ENCODE measurements at regions not wholly inside any gene's neighbourhood (a gene's known extent, or its start where the extent isn't known, plus 50 kb on each side); places are given as distances from the start of the nearest gene placed in this dataset.

DNA sequence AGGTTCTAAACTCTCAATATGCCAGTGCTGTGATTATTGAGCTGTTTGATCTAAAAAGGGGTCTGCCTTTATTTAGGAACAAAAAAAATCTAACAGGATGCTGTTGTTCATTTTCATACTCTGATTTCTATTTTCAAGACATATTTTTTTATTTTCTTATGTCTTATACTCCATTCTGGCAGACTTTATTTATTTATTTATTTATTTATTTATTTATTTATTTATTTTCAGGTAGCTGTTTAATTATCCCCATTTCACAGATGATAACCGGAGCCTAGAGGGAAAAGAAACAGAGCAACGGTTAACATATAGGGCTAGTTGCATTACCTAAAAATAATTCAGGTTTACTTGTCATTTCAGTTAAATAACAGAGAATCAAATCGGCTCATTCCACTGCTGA is 174.4 kb downstream of the CENPF start:
- no peak overlapping the region for H3K4me3 ChIP-seq (ENCODE audit: low read depth, low read length)
- DNase-seq (ENCODE audit: low read depth), result no peak
- TF ChIP-seq CTCF (conservative IDR thresholded peaks at IDR 0.05; ENCODE audit: low read depth, low read length), result no peak

- no peak overlapping the region for H3K4me3 ChIP-seq (ENCODE audit: low read depth, low read length)
- DNase-seq (ENCODE audit: low read depth), result peak; percentile 56
- no peak for TF ChIP-seq CTCF (conservative IDR thresholded peaks at IDR 0.05; ENCODE audit: low read depth, low read length)
Measured at GRCh38 chr1:214791961-214792360, 189.0 kb downstream of the CENPF start.

DNA sequence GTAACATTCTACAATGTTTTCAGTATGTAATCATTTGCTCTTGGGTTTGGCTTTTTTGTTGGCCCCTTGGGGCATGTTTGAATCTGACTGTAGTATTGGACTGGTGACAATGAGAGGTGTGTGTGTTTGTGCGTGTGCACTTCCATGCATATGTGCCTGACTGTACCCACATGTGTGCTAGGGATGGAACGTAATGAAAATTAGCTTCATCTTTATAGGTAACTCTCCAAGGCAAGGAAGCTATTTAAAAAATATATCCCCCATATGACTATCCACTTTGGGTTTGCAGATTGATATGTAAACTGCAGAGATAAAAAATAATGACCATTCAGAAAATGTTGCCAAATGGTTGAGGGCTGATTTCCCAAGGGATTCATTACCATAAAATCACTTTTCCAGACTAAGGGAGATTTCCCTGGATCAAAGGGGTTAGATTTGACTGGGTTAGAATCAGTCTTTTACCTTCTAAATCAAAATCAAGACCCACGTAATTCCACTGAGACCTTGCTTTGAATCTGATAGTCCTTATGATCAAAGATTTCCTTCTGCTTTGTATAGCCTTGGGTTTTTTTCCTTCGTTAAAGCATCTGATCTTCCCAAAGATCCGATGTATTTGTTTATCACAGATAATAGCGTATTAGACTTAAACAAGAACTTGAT is 189.7 kb downstream of the CENPF start:
- no peak for DNase-seq (ENCODE audit: low read depth)
- no peak overlapping the region for H3K4me3 ChIP-seq (ENCODE audit: low read depth, low read length)
- TF ChIP-seq CTCF (conservative IDR thresholded peaks at IDR 0.05; ENCODE audit: low read depth, low read length), result no peak

- no peak for DNase-seq (ENCODE audit: low read depth)
- TF ChIP-seq CTCF (conservative IDR thresholded peaks at IDR 0.05; ENCODE audit: low read depth, low read length), result no peak
- no peak overlapping the region for H3K4me3 ChIP-seq (ENCODE audit: low read depth, low read length)
Measured at GRCh38 chr1:214793708-214794107, 190.7 kb downstream of the CENPF start.

DNA sequence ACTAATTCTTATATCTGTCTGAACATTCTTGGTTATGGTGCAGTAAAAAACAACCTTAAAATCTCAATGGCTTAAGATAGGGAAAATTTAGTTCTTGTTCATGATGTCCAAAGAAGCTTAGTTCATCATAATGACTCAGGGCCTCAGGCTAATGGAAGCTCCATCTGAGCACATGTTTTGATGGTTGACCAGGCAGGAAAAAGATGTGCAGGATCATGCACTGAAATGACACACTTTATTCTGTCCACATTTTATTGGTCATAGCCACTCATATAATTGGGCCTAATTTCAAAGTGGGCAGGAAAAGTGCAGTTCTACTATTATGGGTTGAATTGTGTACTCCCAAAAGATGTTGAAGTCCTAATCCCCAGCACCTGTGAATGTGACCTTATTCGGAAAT is 198.2 kb downstream of the CENPF start:
- DNase-seq (ENCODE audit: low read depth), result no peak
- H3K4me3 ChIP-seq (ENCODE audit: low read depth, low read length), result no peak overlapping the region
- no peak for TF ChIP-seq CTCF (conservative IDR thresholded peaks at IDR 0.05; ENCODE audit: low read depth, low read length)

DNA sequence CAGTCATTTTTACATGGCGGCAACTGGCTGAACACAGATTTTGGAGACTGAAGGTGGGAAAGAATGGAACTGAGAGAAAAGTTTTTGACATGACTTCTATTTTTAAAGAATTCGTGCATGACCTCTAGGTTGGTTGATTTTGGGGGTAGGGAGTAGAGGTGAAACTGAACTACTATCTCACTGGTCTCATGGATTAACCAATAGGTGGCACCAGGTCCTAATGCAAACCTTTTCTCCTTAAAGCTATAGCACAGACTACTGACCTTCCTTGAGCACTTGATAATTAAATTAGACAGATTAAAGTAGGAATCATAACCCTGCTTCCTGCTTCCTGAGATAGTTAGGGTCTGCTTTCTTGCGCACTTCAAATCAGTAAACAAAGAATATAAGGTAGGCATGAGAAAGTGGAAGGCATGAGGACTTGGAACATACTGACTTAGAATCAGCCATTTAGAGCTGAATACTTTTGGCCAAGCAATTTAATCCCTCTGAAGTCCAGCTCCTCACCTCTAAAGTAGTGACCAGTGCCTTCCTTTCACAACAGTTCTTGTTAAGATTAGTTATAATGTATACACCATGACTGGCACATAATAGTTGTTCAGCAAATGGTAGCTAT is 206.0 kb downstream of the CENPF start:
- TF ChIP-seq CTCF (conservative IDR thresholded peaks at IDR 0.05; ENCODE audit: low read depth, low read length), result peak; percentile 71
- H3K4me3 ChIP-seq (ENCODE audit: low read depth, low read length), result no peak overlapping the region
- peak; percentile 72 for DNase-seq (ENCODE audit: low read depth)

GRCh38 chr1:214816603-214817002 is 213.6 kb downstream of the CENPF start:
- TF ChIP-seq CTCF (conservative IDR thresholded peaks at IDR 0.05; ENCODE audit: low read depth, low read length), result peak; percentile 57
- no peak overlapping the region for H3K4me3 ChIP-seq (ENCODE audit: low read depth, low read length)
- DNase-seq (ENCODE audit: low read depth), result peak; percentile 25

Measured in choroid plexus epithelial cell (primary cell).